Tibial artery (tissue), 4 donors: ENCODE measurements at regions not wholly inside any gene's neighbourhood (a gene's known extent, or its start where the extent isn't known, plus 50 kb on each side); places are given as distances from the start of the nearest gene placed in this dataset.
"Not testable (repeated sequence)": the region's sequence is repeated elsewhere in the genome, so short reads cannot be mapped to it uniquely, and the experiment has no call there.

Experiments
- DNase-seq, 2 donors: peaks; one replicate each; pipeline ENCODE4 v3.0.0-alpha.2; 2019
- H3K27ac ChIP-seq, 2 donors: fragments of 200-600 bp; sonication (generic) in 1 of 2; 1 replicate in 1 of 2; 2 replicates in 1 of 2; pipeline ENCODE4 v1.5.1; 2018 to 2019; ENCODE audit warnings: mild to moderate bottlenecking in 1 of 2
- H3K27me3 ChIP-seq, 2 donors: fragments of 200-600 bp; sonication (generic) in 1 of 2; one replicate each; pipeline versions ENCODE4 v1.5.1 to v1.6.0; 2016 to 2019
- H3K36me3 ChIP-seq, 3 donors: fragments of 200-600 bp; sonication (generic) in 2 of 3; one replicate each; pipeline ENCODE4 v1.5.1; 2016 to 2019; ENCODE audit warnings: mild to moderate bottlenecking in 2 of 3
- H3K4me1 ChIP-seq, 4 donors: fragments of 200-600 bp; sonication (generic) in 2 of 4; 1 replicate in 3 of 4; 2 replicates in 1 of 4; pipeline ENCODE4 v1.5.1; 2016 to 2019
- H3K4me3 ChIP-seq, 2 donors: fragments of 200-600 bp; sonication (generic) in 1 of 2; 1 replicate in 1 of 2; 2 replicates in 1 of 2; pipeline ENCODE4 v1.5.1; 2018 to 2019; ENCODE audit warnings: mild to moderate bottlenecking in 2 of 2
- H3K9me3 ChIP-seq, 3 donors: fragments of 200-600 bp; sonication (generic) in 1 of 3; one replicate each; pipeline ENCODE4 v1.5.1; 2016 to 2019
- intact Hi-C: fragments of 100-400 bp; cut with DNase I; formaldehyde crosslinking; loops from one replicate; pipeline ENCODE4 v1.15.0; 2023; ENCODE audit warnings: low total_unique reads
- TF ChIP-seq, protein P1 (sequence below), 2 experiments: fragments of 200-600 bp in 1 of 2; fragments of 450-650 bp in 1 of 2; IDR thresholded peaks; one replicate each; pipeline ENCODE4 v1.5.1; 2017 to 2019; ENCODE audit warnings: antibody characterized with exemption in 2 of 2, mild to moderate bottlenecking in 1 of 2, moderate library complexity in 1 of 2

DNA sequence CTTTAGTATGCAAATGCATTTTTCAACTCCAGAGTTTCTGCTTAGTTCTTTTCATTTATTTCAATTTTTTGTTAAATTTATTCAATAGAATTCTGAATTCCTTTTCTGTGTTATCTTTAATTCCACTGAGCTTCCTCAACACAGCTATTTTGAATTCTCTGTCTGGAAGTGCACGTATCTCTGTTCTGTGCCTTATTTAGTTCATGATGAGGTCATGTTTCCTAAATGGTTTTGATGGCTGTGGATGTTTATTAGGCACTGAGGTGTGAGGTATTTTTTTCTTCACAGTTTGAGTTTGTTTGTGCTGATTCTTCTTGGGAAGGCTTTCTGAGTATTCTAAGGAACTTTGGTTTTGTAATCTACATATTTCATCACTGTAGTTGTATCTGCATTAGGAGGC, 2042.8 kb upstream of the RAG2 start:
- TF ChIP-seq, protein P1, sequence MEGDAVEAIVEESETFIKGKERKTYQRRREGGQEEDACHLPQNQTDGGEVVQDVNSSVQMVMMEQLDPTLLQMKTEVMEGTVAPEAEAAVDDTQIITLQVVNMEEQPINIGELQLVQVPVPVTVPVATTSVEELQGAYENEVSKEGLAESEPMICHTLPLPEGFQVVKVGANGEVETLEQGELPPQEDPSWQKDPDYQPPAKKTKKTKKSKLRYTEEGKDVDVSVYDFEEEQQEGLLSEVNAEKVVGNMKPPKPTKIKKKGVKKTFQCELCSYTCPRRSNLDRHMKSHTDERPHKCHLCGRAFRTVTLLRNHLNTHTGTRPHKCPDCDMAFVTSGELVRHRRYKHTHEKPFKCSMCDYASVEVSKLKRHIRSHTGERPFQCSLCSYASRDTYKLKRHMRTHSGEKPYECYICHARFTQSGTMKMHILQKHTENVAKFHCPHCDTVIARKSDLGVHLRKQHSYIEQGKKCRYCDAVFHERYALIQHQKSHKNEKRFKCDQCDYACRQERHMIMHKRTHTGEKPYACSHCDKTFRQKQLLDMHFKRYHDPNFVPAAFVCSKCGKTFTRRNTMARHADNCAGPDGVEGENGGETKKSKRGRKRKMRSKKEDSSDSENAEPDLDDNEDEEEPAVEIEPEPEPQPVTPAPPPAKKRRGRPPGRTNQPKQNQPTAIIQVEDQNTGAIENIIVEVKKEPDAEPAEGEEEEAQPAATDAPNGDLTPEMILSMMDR (IDR thresholded peaks at IDR 0.05) = no peak
- no peaks in the 10 kb centered on the region for H3K4me1 ChIP-seq
- no peak overlapping the region for H3K4me3 ChIP-seq
- no peaks in the 10 kb centered on the region for H3K36me3 ChIP-seq
- no peaks in the 10 kb centered on the region for H3K27me3 ChIP-seq
- H3K9me3 ChIP-seq = no peaks in the 10 kb centered on the region
- intact Hi-C loops = no loop called here
- no peak overlapping the region for H3K27ac ChIP-seq
- no peak for DNase-seq

DNA sequence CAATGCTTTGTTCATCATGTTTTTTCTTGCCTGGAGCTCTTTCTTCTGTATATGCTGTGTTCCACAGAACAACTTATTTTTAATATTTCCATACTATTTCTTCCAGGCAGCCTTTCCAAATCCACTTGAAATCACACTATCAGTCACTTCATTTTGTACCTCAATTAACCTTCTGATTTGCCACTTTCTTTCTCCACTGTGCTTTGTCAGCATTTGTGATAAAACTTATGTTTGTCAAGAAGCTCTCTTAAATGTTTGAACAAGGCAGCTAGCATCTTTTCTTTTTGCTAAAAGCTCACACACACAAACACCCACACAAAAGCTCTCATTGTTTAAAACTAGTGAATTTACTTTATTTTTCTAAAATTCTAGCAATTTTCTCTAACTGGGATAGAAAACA, 2014.7 kb upstream of the RAG2 start:
- no peak for DNase-seq
- Histone ChIP-seq H3K27me3 (no peaks in the 10 kb centered on the region), H3K9me3 (no peaks in the 10 kb centered on the region), H3K4me3 (no peak overlapping the region), H3K36me3 (no peaks in the 10 kb centered on the region), H3K4me1 (no peaks in the 10 kb centered on the region), H3K27ac (no peak overlapping the region)
- TF ChIP-seq, protein P1 (IDR thresholded peaks at IDR 0.05) = no peak
- intact Hi-C loops = no loop called here

- intact Hi-C loops, H3K27ac ChIP-seq, H3K4me3 ChIP-seq, H3K27me3 ChIP-seq, H3K4me1 ChIP-seq, DNase-seq, H3K36me3 ChIP-seq, H3K9me3 ChIP-seq: not testable (repeated sequence)
These were observed 2003.3 kb upstream of the RAG2 start for GRCh38 chr11:38601371-38601770.

DNA sequence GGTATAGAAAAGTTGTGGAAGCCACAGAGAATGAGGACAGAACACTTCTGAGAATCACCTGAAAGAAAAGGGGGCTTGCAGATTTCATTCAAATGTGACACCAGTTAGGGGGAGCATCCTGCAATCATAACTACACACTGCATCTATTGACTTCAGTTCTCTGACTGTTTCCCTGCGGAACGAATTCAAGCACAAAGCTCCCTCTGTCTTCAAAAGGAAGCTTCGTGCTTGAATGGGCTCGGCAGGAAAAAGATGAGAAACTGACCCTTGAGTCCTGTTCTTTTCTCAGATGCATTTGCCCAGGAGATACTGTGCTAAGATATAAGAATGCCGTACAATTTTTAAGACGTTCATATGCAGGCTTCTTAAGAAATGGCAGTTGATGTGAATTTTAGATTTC, 2000.4 kb upstream of the RAG2 start:
- H3K9me3 ChIP-seq = no peaks in the 10 kb centered on the region
- H3K4me1 ChIP-seq = no peaks in the 10 kb centered on the region
- no peaks in the 10 kb centered on the region for H3K36me3 ChIP-seq
- H3K27ac ChIP-seq = no peak overlapping the region
- DNase-seq = no peak
- no peaks in the 10 kb centered on the region for H3K27me3 ChIP-seq
- intact Hi-C loops = no loop called here
- TF ChIP-seq, protein P1 (IDR thresholded peaks at IDR 0.05) = no peak
- H3K4me3 ChIP-seq = no peak overlapping the region

- H3K4me1 ChIP-seq, DNase-seq, H3K27me3 ChIP-seq, intact Hi-C loops, H3K4me3 ChIP-seq, H3K9me3 ChIP-seq, H3K36me3 ChIP-seq, H3K27ac ChIP-seq: not testable (repeated sequence)
These were observed 1997.5 kb upstream of the RAG2 start for GRCh38 chr11:38595359-38596016.

DNA sequence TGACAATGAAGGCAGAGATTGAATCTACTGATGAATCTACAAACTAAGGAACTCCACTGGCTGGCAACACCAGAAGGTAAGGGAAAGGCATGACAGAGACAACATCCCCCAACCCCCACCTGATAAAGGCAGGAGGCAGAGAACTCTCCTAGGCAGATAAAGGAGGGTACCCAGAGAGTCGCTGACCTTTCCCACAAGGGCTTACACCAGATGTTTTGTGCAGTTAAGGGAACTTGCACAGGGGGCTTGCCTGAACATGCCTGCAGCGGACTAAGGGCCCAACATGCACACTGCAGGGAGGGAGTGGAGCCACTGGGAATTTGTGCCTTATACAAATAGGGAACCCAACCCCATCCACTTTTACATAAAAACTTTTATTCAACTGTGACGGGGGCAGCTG, 1996.9 kb upstream of the RAG2 start:
- intact Hi-C loops = no loop called here
- no peaks in the 10 kb centered on the region for H3K36me3 ChIP-seq
- no peak overlapping the region for H3K4me3 ChIP-seq
- DNase-seq = no peak
- TF ChIP-seq, protein P1 (IDR thresholded peaks at IDR 0.05) = no peak
- no peaks in the 10 kb centered on the region for H3K9me3 ChIP-seq
- no peaks in the 10 kb centered on the region for H3K27me3 ChIP-seq
- H3K27ac ChIP-seq = no peak overlapping the region
- H3K4me1 ChIP-seq = no peaks in the 10 kb centered on the region

GRCh38 chr11:38593649-38594048, 1995.6 kb upstream of the RAG2 start:
- no peaks in the 10 kb centered on the region for H3K9me3 ChIP-seq
- no peaks in the 10 kb centered on the region for H3K4me1 ChIP-seq
- no peaks in the 10 kb centered on the region for H3K36me3 ChIP-seq
- H3K27ac ChIP-seq = no peak overlapping the region
- intact Hi-C loops = no loop called here
- H3K27me3 ChIP-seq = no peaks in the 10 kb centered on the region
- no peak overlapping the region for H3K4me3 ChIP-seq
- no peak for DNase-seq
- TF ChIP-seq, protein P1 (IDR thresholded peaks at IDR 0.05) = no peak
